Fibroblast of villous mesenchyme (primary cell): ENCODE measurements at regions not wholly inside any gene's neighbourhood (a gene's known extent, or its start where the extent isn't known, plus 50 kb on each side); places are given as distances from the start of the nearest gene placed in this dataset.

Experiments used
- DNase-seq: peaks from one replicate; pipeline ENCODE4 v3.0.0-alpha.2; 2010; ENCODE audit warnings: low read depth
- H3K4me3 ChIP-seq: 2 replicates; pipeline ENCODE4 v1.5.1; 2011; ENCODE audit warnings: low read depth, mild to moderate bottlenecking, low read length
- CTCF ChIP-seq: IDR thresholded peaks from 2 replicates; pipeline ENCODE4 v1.5.1; 2012; ENCODE audit warnings: low read depth, mild to moderate bottlenecking, low read length; ENCODE audit not compliant: insufficient read depth

GRCh38 chr10:33532901-33533300 lies 198.4 kb upstream of the NRP1 start:
- TF ChIP-seq CTCF: no peak
- H3K4me3 ChIP-seq: no peak overlapping the region
- DNase-seq: no peak

- no peak for DNase-seq
- no peak for TF ChIP-seq CTCF
- H3K4me3 ChIP-seq: no peak overlapping the region
Observed at GRCh38 chr10:33529234-33529633, 194.8 kb upstream of the NRP1 start.

- TF ChIP-seq CTCF: no peak
- DNase-seq: peak; percentile 55
- no peak overlapping the region for H3K4me3 ChIP-seq
Observed at GRCh38 chr10:33524966-33525365, 190.5 kb upstream of the NRP1 start.

GRCh38 chr10:33524041-33524440 lies 189.6 kb upstream of the NRP1 start:
- no peak for TF ChIP-seq CTCF
- no peak overlapping the region for H3K4me3 ChIP-seq
- no peak for DNase-seq

GRCh38 chr10:33523236-33523792 lies 188.8 kb upstream of the NRP1 start:
- DNase-seq: no peak
- TF ChIP-seq CTCF: no peak
- no peak overlapping the region for H3K4me3 ChIP-seq

- no peak for DNase-seq
- no peak overlapping the region for H3K4me3 ChIP-seq
- no peak for TF ChIP-seq CTCF
Observed at GRCh38 chr10:33521904-33522303, 187.4 kb upstream of the NRP1 start.

GRCh38 chr10:33521062-33521461 lies 186.6 kb upstream of the NRP1 start:
- no peak for DNase-seq
- TF ChIP-seq CTCF: no peak
- H3K4me3 ChIP-seq: no peak overlapping the region
